Keratinocyte (primary cell): ENCODE measurements at regions not wholly inside any gene's neighbourhood (a gene's known extent, or its start where the extent isn't known, plus 50 kb on each side); places are given as distances from the start of the nearest gene placed in this dataset.

ENCODE experiments used
- CTCF ChIP-seq, 3 experiments: IDR thresholded peaks in 1 of 3; conservative IDR thresholded peaks in 1 of 3; optimal IDR thresholded peaks in 1 of 3; 2 replicates in 2 of 3; 3 replicates in 1 of 3; pipeline versions ENCODE3 to v1.5.1; 2011; ENCODE audit warnings: low read length in 3 of 3, mild to moderate bottlenecking in 3 of 3, moderate library complexity in 2 of 3, control low read depth in 1 of 3, inconsistent platforms in 1 of 3; ENCODE audit not compliant: insufficient read depth in 2 of 3; ENCODE audit errors: extremely low read depth in 1 of 3
- EZH2 ChIP-seq: IDR thresholded peaks from one replicate; pipeline ENCODE4 v1.6.1; 2012; ENCODE audit warnings: inconsistent platforms, mild to moderate bottlenecking, low read length, moderate library complexity

GRCh38 chr2:107027810-107028209, 141.8 kb upstream of the ST6GAL2 start:
- TF ChIP-seq CTCF (optimal IDR thresholded peaks at IDR 0.05 in 1 of 3, IDR thresholded peaks at IDR 0.05 in 1 of 3, conservative IDR thresholded peaks at IDR 0.05 in 1 of 3; ENCODE audit: extremely low read depth in 1 of 3, insufficient read depth in 2 of 3, low read length in 3 of 3) (no peak), EZH2 (no peak)
